ENCODE measurements at regions not wholly inside any gene's neighbourhood (a gene's known extent, or its start where the extent isn't known, plus 50 kb on each side); places are given as distances from the start of the nearest gene placed in this dataset.

- no peak for TF ChIP-seq CTCF (IDR thresholded peaks at IDR 0.05; ENCODE audit: insufficient read depth, low read depth, low read length)
- no peak for DNase-seq (ENCODE audit: low read depth)
Observed at GRCh38 chr7:52936750-52937149, 98.7 kb upstream of the POM121L12 start.

GRCh38 chr7:52928591-52928990 lies 106.8 kb upstream of the POM121L12 start:
- DNase-seq (ENCODE audit: low read depth): no peak
- H3K4me3 ChIP-seq (ENCODE audit: low read depth, low read length): no peak overlapping the region
- TF ChIP-seq CTCF (IDR thresholded peaks at IDR 0.05; ENCODE audit: insufficient read depth, low read depth, low read length): no peak

More at GRCh38 chr7:52936750-52937149, 98.7 kb upstream of the POM121L12 start:
- H3K4me3 ChIP-seq (ENCODE audit: low read depth, low read length): no peak overlapping the region

- no peak for DNase-seq (ENCODE audit: low read depth)
- H3K4me3 ChIP-seq (ENCODE audit: low read depth, low read length): no peak overlapping the region
- no peak for TF ChIP-seq CTCF (IDR thresholded peaks at IDR 0.05; ENCODE audit: insufficient read depth, low read depth, low read length)
Observed at GRCh38 chr7:52925332-52925731, 110.1 kb upstream of the POM121L12 start.

- no peak for TF ChIP-seq CTCF (IDR thresholded peaks at IDR 0.05; ENCODE audit: insufficient read depth, low read depth, low read length)
- DNase-seq (ENCODE audit: low read depth): no peak
- H3K4me3 ChIP-seq (ENCODE audit: low read depth, low read length): no peak overlapping the region
Observed at GRCh38 chr7:52920977-52921376, 114.5 kb upstream of the POM121L12 start.

- H3K4me3 ChIP-seq (ENCODE audit: low read depth, low read length): no peak overlapping the region
- peak; percentile 31 for TF ChIP-seq CTCF (IDR thresholded peaks at IDR 0.05; ENCODE audit: insufficient read depth, low read depth, low read length)
- DNase-seq (ENCODE audit: low read depth): no peak
Observed at GRCh38 chr7:52917982-52918578, 117.4 kb upstream of the POM121L12 start.

GRCh38 chr7:52911795-52912194 lies 123.6 kb upstream of the POM121L12 start:
- no peak for DNase-seq (ENCODE audit: low read depth)
- no peak for TF ChIP-seq CTCF (IDR thresholded peaks at IDR 0.05; ENCODE audit: insufficient read depth, low read depth, low read length)
- H3K4me3 ChIP-seq (ENCODE audit: low read depth, low read length): no peak overlapping the region

GRCh38 chr7:52911326-52911725 lies 124.1 kb upstream of the POM121L12 start:
- TF ChIP-seq CTCF (IDR thresholded peaks at IDR 0.05; ENCODE audit: insufficient read depth, low read depth, low read length): no peak
- H3K4me3 ChIP-seq (ENCODE audit: low read depth, low read length): no peak overlapping the region
- no peak for DNase-seq (ENCODE audit: low read depth)

Measured in fibroblast of villous mesenchyme (primary cell).